ENCODE measurements at regions not wholly inside any gene's neighbourhood (a gene's known extent, or its start where the extent isn't known, plus 50 kb on each side); places are given as distances from the start of the nearest gene placed in this dataset.

- TF ChIP-seq ZNF462 (CRISPR knock-in tag; IDR thresholded peaks at IDR 0.05) (no peak), CREB1 (CRISPR knock-in tag; IDR thresholded peaks at IDR 0.05; ENCODE audit: low read depth) (no peak), EZH2phosphoT487 (IDR thresholded peaks at IDR 0.05; ENCODE audit: unreplicated experiment) (no peak), ZNF331 (CRISPR knock-in tag; IDR thresholded peaks at IDR 0.05; ENCODE audit: low read depth) (no peak), POLR2AphosphoS5 (IDR thresholded peaks at IDR 0.05; ENCODE audit: low read depth) (no peak), NANOG (IDR thresholded peaks at IDR 0.05; ENCODE audit: borderline replicate concordance) (no peak), CTCF (conservative IDR thresholded peaks at IDR 0.05; ENCODE audit: low read depth in 2 of 2) (no peak)
- TF ChIP-seq, protein P1, sequence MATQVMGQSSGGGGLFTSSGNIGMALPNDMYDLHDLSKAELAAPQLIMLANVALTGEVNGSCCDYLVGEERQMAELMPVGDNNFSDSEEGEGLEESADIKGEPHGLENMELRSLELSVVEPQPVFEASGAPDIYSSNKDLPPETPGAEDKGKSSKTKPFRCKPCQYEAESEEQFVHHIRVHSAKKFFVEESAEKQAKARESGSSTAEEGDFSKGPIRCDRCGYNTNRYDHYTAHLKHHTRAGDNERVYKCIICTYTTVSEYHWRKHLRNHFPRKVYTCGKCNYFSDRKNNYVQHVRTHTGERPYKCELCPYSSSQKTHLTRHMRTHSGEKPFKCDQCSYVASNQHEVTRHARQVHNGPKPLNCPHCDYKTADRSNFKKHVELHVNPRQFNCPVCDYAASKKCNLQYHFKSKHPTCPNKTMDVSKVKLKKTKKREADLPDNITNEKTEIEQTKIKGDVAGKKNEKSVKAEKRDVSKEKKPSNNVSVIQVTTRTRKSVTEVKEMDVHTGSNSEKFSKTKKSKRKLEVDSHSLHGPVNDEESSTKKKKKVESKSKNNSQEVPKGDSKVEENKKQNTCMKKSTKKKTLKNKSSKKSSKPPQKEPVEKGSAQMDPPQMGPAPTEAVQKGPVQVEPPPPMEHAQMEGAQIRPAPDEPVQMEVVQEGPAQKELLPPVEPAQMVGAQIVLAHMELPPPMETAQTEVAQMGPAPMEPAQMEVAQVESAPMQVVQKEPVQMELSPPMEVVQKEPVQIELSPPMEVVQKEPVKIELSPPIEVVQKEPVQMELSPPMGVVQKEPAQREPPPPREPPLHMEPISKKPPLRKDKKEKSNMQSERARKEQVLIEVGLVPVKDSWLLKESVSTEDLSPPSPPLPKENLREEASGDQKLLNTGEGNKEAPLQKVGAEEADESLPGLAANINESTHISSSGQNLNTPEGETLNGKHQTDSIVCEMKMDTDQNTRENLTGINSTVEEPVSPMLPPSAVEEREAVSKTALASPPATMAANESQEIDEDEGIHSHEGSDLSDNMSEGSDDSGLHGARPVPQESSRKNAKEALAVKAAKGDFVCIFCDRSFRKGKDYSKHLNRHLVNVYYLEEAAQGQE (IDR thresholded peaks at IDR 0.05; ENCODE audit: unreplicated experiment): no peak
Measured at GRCh38 chr2:146666340-146666739, 1178.5 kb upstream of the ACVR2A start (continued).

Measured in GM23338 (cell line).